NCI-H524 (cell line): ENCODE measurements at regions not wholly inside any gene's neighbourhood (a gene's known extent, or its start where the extent isn't known, plus 50 kb on each side); places are given as distances from the start of the nearest gene placed in this dataset.
A peak's percentile ranks its signal among the peaks of the same experiment; 100 is the strongest.
"Not testable (repeated sequence)": the region's sequence is repeated elsewhere in the genome, so short reads cannot be mapped to it uniquely, and the experiment has no call there.

Experiments
- DNase-seq, 2 experiments: peaks; one replicate each; lab custom pipeline; 2025; lab: John Stamatoyannopoulos, UW

GRCh38 chr2:72031346-72032110, 116.1 kb downstream of the CYP26B1 start:
- no peak for DNase-seq

- no peak for DNase-seq
Observed at GRCh38 chr2:72028996-72029395, 118.7 kb downstream of the CYP26B1 start.

- DNase-seq, result no peak
Observed at GRCh38 chr2:72028351-72028995, 119.2 kb downstream of the CYP26B1 start.

DNA sequence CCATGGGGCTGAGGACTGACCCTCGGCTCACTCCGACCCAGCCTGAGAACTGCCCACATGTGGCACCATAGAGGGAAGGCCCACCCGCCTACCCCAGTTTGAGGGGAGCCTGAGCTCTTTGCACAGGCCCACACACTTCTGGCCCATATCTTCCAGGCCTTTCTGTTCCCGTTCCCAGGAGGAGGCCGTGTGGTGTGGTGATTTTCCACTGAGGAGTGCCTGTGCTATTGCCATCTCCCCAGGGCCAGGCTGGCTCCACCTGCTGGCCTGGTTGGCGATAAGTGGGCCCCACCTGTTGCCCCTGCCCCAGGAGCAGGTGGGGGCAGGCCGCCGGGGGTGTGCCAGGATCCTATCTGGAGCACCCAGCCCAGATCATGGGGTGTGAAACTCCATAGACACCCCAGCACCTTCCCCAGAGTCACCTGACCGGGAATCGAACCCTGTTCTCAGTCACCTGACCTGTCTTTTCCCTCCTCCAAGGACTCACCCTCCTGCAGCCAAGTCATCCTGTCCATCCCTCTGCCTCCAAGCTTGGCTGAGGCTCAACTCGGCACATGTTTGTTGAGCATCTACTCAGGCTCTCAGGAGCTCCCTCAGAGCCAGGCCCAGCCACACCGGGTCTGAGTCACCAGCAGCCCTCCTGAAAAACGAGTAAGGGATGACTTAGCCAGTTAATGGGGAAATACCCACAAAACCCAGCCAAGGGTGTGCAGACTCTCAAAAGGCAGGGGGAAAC, 120.1 kb downstream of the CYP26B1 start:
- DNase-seq, result no peak

- no peak for DNase-seq
Observed at GRCh38 chr2:72026819-72027425, 120.7 kb downstream of the CYP26B1 start.

GRCh38 chr2:72024451-72025175, 123.0 kb downstream of the CYP26B1 start:
- DNase-seq, result no peak

- no peak for DNase-seq
Observed at GRCh38 chr2:72023678-72024390, 123.8 kb downstream of the CYP26B1 start.

DNA sequence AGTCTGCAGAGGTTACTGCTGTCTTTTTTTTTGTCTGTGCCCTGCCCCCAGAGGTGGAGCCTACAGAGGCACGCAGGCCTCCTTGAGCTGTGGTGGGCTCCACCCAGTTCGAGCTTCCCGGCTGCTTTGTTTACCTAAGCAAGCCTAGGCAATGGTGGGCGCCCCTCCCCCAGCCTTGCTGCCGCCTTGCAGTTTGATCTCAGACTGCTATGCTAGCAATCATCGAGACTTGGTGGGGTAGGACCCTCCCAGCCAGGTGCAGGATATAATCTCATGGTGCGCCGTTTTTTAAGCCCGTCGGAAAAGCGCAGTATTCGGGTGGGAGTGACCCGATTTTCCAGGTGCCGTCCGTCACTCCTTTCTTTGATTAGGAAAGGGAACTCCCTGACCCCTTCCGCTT, 126.3 kb downstream of the CYP26B1 start:
- not testable (repeated sequence) for DNase-seq

GRCh38 chr2:72015266-72015665, 132.4 kb downstream of the CYP26B1 start:
- no peak for DNase-seq

DNA sequence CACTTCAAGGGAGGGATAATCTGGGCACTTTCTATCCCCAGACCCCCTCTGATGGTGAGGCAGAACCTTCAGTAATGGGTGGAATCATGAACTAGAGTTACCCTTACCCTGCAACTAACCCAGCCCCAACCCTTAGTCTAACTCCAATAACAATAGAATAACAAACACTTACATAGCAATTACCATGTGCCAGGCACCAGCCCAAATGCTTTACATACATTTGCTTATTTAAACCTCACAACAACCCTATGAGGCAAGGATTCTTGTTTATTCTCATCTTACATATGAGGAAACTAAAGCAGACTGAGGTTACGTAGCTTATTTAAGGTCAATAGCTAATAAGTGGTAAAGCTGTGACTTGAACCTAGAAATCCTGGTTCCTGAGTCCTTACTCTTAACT, 132.8 kb downstream of the CYP26B1 start:
- DNase-seq, result no peak

- no peak for DNase-seq
Observed at GRCh38 chr2:72013726-72014125, 133.9 kb downstream of the CYP26B1 start.

- peak in 1 of 2 experiments; percentile 5 for DNase-seq
Observed at GRCh38 chr2:72012886-72013574, 134.6 kb downstream of the CYP26B1 start.

GRCh38 chr2:72011791-72012190, 135.9 kb downstream of the CYP26B1 start:
- no peak for DNase-seq

DNA sequence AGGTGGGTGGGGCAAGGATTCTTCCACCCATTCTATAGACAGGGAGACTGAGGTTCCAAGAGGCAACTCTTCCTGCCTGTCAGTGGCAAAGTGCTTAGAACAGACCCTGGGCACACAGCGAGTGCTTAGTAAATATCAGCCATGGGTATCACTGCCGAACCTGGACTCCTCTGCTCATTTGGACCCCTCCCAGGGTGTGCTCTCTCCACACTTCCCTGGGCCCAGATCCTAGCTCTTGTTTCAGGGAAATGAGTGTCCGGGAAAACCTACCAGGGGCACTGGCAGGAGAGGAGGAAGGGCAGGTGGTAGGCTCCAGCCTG, 136.3 kb downstream of the CYP26B1 start:
- DNase-seq, result no peak

DNA sequence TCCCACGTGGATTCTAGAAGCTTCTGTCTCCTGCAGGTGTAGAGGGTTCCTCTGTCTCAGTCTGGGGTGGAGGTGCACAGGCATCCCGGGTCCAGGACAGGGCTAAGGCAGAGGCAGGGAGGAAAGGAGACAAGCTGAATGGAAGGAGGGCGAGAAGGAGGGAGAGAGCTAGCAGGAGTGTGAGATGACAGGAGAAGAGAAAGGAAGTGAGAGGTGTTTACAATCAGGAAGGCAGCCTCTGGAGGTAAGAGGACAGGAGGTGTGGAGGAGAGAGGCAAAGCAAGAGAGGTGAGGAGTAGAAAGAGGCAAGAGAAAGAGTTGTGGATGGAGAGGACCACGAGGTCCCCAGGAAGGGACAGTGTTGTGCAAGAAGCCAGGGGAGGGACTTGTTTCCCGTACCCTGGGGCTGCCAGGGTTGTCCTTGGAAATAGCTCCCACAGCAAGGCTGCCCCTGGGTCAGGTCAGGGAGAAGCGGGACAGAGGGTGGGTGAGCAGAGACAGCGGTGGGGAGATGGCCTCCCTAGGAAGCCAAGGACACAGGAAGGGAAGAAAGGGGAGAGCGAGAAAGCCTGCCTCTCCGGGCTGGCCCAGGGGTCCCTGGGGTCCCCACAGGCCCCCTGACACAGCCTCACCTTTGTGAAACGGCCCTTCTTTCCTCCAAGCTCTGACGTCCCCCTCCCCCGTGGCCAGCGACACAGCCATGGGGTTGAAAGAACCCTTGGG, 136.9 kb downstream of the CYP26B1 start:
- DNase-seq, result no peak

DNA sequence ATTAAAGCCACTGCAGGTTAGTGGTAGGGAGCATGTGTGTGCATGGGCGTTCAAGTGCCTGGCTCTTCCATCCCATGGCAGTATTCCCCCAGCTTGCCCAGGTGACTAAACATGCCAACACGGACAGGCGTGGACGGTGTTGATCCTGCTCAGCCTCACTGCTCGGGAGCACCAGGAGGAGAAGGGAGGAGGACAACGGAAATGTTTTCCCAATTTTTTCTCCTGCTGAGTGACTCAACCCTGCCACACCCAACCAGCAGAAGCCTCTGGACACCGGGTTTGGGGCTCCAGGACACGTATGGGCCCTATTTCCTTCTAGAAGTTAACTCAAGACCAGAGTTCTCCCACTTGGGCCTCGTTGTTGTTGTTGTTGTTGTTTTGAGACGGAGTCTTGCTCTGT, 139.1 kb downstream of the CYP26B1 start:
- DNase-seq, result no peak

DNA sequence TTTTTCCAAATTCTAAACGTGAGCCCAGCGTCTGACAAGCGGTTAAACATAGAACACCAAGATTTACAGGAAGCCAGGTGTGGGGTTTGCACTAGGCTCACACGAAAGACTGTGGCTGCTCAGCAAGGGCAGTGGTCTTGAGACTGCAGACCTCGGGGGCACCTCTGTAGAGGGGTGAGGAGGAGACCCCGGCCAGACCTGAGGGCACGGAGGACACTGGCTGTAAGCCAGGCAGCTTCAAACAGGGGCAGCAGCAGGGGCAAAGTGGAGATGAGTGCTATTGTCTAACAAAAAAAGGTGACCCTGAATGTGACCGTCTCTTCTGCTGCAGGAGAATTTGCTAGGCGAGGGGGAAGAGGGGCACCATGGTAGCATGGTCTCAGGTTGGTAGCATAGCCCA, 140.3 kb downstream of the CYP26B1 start:
- DNase-seq, result no peak

DNA sequence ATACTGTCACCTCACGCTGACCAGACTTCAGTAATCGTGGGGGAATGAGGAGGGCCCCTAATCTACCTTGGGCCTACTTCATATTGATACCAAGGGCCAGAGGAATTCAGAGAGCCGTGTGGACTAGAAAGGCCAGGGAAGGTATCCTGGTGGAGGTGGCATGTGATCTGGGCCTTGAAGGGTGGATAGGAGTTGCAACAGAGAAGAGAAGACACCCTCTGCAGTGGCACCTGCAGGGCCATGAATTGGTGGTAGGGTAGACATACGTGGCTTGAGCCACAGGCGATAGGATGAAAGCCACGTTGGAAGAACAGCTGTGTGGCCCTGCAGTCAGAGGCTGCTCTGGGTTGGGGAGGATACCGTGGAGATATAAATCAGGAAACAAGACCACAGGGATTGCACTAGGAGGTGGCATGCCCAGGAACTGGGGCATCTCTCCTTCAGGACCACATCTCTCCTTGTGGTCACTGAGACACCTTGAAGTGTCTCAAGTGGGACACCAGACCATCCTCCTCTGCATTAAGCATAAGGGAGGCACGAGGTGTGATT, 141.4 kb downstream of the CYP26B1 start:
- DNase-seq, result no peak

DNA sequence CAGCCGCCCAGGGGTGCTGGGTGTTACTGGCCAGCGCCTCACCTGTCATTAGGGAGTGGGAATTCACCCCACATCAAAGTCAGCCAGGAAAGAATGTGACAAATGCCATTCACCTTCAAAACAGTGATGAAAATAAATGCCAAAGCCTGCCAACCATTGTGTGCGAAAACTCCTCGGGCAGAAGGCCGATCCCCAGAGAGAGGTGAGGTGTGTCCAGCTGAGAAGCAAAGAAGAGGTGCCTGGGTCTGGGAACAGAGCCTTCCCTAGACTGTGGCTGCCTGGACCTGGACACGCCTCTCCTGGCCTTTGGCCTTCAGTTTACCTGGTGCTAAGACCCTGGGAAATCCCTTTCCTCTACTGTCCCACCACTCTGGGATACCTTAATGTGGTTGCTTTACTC, 142.7 kb downstream of the CYP26B1 start:
- no peak for DNase-seq
